ENCODE measurements at regions not wholly inside any gene's neighbourhood (a gene's known extent, or its start where the extent isn't known, plus 50 kb on each side); places are given as distances from the start of the nearest gene placed in this dataset.
"Not testable (repeated sequence)": the region's sequence is repeated elsewhere in the genome, so short reads cannot be mapped to it uniquely, and the experiment has no call there.

DNA sequence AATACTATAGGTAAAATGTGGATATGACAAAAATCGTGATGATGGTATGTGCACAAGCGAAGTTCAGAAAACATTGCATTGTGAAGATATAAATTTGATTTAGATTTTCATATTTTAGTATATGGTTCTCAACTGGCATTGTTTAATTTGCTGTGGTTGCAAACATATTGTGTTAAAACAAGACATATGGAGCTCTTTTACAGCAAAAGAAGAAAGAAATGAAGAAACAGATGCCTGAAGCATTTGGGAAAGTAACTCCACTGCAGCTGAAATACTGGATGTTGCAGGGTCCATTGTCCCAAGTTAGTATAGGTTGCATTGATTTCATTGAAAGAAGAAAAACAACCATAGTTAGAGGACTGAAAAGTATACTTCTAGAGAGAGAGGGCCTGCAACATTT, 185.8 kb upstream of the SSTR1 start:
- H3K4me3 ChIP-seq (ENCODE audit: low read depth, low read length) = no peak overlapping the region
- no peak for DNase-seq (ENCODE audit: low read depth)

DNA sequence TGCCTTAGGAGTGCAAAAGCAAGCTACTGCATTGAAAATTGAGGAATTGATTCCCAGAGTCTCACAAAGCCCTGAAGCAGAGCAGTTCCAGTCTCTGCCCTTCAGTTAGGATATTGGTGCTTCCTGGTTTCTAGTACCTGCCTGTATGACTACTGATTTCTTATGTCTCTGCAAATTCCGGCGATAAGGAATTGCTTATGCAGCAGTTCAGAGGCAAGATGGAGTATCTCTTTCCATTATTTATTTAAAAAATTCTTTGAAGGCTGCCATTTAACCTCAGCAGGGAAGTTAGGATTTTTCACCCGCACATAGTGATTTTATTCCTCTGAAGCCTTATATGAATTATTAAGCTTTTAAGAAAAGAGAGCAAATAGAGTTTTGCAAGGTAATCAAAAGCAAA, 184.9 kb upstream of the SSTR1 start:
- no peak overlapping the region for H3K4me3 ChIP-seq (ENCODE audit: low read depth, low read length)
- no peak for DNase-seq (ENCODE audit: low read depth)

DNA sequence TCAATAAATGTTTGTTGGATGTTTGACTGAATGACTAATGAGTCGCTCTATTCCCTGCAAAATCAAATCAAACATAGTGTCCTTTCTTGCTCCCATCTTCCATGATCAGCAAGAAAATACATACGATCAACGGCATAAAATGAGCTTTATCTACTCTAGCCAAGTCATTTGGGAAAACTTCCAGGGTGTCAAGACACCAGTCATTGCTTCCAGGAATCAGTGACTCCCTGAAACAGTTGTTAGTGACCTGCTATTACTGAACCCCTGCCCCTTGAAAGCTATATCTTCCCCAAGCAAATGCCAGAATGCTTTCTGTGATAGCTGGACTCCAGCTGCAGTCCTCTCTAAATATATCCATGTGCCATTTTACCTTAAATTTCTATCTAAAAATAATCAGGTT, 169.5 kb upstream of the SSTR1 start:
- no peak for DNase-seq (ENCODE audit: low read depth)
- no peak overlapping the region for H3K4me3 ChIP-seq (ENCODE audit: low read depth, low read length)

DNA sequence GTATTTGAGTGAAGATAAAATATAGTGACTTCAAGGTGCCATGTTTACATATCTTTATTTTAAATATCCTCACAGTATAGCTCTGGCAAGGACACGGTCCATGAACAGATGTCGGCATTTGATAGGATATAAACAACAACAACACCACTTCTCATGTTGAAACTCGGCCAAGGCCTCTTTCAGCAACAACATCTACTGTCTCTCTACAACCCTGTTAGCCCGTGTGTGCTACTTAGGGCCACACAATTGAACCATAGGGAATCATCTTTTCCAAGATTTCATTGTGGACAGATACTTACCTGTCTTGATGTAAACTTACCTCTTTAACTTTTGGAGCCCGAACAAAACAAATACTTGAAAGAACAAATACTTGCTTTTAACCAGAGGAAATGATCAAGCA, 168.7 kb upstream of the SSTR1 start:
- DNase-seq (ENCODE audit: low read depth) = no peak
- H3K4me3 ChIP-seq (ENCODE audit: low read depth, low read length) = no peak overlapping the region

DNA sequence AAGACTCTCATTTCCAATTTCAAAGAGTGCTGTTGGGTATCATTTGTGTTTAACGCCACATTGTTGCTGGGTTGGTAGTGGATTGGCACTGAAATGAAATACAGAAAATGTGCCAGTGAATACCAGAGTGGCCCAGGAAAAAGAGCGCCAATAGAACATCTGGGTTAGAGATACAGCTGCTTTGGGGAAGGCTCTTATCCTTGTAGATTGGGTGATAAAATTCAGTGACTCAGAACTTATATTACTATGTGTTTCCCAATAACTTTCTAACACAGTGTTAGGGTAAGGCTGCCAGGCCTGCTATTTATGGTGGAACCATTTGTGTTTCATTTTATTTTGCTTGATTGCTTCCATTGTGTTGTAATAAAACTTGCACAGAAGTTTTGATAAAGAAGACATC, 168.2 kb upstream of the SSTR1 start:
- H3K4me3 ChIP-seq (ENCODE audit: low read depth, low read length) = no peak overlapping the region

DNA sequence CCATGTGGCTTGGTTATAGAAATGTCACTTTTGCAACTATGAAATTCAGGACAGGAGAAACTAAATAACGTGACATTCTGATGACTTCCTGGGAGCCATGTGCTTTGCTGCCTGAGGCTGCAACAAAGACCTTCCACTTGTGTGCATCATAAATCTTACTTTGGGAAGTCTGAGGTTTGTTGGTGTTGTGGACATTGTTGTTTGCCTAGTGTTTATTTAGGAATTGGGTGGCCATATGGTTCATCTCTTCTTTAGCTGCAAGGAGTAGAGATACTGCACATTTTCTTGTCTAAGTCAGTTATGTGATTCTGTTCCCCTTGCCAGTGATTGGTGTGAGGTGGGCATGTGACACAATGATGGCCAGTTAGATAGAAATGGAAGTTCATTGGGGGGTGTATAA, 167.3 kb upstream of the SSTR1 start:
- H3K4me3 ChIP-seq (ENCODE audit: low read depth, low read length) = no peak overlapping the region
- DNase-seq (ENCODE audit: low read depth) = no peak

More for the DNA sequence above, 168.2 kb upstream of the SSTR1 start:
- DNase-seq (ENCODE audit: low read depth) = no peak

DNA sequence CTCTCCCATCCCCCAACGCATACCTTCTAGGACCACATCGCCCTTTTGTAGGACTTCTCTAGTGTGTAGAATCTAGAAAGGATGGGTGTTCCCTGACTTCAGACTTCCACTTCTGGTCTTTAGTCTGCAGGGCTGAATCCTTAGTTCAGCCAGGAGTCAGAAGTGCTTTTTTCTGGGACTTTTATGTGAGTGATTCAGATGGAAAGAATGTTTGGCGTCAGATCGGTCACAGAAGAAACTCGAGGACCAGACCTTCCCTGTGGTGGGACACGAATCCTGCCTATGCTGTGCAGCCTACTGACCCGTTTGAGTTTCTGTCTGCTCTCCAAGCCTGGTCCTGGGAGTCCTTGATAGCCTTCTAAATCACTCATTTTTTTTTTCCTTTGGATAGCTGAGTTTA, 165.4 kb upstream of the SSTR1 start:
- peak; percentile 22 for DNase-seq (ENCODE audit: low read depth)
- H3K4me3 ChIP-seq (ENCODE audit: low read depth, low read length) = no peak overlapping the region

DNA sequence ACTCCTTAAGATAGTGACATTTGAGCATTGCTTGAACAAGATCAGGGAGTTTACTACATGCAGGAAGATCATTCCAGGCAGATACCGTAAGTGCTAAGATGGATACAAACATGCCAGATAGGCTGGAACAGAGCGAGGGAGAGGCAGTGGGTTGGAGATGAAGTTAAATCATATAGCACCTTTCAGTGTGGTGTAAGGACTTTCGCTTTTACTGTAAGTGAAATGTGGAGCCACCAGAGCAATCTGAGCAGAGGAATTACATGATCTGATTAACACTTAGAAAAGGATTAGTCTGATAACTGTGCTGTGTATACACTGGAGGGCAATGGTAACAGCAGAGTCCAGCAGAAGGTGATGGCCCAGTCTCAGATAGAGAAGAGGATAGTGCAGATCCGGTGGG, 163.0 kb upstream of the SSTR1 start:
- DNase-seq (ENCODE audit: low read depth) = no peak
- no peak overlapping the region for H3K4me3 ChIP-seq (ENCODE audit: low read depth, low read length)

DNA sequence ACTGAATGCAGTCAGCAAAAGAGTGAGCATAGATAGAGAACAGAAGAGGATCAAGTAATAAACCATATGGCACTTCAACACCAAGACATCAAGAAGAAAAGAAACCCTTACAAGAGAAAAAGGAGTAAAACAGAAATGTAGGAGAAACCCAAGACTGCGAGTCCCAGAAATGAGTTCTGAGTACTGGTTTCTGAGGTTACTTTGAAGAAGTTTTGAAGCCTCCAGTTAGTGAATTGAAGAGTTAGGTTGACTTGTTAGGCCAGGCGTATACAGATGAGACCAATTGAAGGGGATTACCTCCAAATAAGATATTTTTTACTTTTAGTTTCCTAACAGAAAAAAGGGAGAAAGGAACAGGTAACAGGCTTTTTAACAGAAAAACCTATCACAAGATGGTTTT, 162.2 kb upstream of the SSTR1 start:
- DNase-seq (ENCODE audit: low read depth) = no peak
- H3K4me3 ChIP-seq (ENCODE audit: low read depth, low read length) = no peak overlapping the region

DNA sequence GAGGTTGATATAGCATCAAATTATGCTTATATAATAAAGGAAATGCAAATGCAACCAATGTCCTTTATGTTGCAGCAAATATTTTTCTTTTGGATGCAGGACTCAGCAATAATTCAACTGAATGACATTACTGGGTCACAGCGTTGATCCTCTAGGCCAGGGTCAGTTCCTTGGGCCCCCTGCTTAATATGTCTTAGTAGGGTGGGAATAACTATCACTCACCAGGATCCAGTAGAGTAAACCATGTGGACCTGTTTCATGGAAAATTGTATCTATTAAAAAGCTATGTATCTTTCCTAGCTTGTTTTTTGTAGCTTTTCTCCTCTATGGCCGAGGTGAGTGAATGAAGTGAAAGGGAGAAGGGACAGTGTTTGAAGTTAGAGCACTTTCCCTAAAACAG, 161.5 kb upstream of the SSTR1 start:
- no peak overlapping the region for H3K4me3 ChIP-seq (ENCODE audit: low read depth, low read length)
- no peak for DNase-seq (ENCODE audit: low read depth)

DNA sequence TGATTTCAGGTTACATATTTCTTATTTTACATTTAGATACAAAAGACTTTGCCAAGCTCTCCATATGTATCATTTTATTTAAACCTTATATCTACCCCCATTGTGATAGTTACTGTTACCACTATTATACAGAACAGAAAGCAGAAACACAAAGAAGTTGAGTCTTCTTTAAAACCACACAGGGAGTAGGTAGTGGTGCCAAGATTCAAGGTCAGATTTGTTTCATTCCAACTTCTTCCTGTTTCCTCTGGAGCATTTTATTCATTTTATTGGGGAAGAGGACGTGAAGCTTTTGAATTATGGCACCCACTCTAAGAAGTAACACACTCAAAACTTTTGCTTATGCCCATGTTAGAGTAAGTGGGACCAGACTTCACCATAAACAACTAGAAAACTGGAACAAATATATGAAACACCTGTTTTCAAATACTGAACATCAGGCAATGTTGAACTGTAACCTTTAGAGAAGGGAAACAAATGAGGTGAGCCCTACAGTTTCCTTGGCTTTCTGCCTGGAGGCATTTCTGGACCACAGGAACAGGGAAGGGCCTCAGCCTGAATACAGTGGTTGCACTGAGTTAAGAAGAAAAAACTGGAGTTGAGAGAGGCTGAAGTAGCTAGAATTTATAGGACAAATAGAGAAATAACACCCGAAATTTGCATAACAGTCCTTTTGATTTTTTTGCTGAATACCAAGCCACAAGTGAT, 160.4 kb upstream of the SSTR1 start:
- no peak overlapping the region for H3K4me3 ChIP-seq (ENCODE audit: low read depth, low read length)
- DNase-seq (ENCODE audit: low read depth) = no peak

DNA sequence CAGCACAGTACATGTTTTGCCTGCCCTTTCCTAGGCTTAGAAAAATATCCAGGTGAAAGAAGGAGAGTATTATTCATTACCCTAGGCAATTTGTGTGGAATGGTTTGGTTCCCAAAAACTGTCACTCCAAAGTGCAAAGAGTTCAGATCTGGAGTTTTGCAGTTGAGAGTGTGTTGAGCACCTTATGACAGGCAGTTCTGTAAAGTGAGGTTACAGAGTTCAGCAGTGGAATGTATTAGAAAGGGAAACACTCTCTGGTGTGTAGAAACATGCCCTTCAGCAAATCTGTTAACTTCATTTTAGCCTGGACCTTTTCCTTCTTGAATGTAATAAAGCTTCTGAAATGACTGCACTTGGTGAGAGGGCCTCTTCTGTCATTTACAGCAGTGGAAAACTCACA, 154.0 kb upstream of the SSTR1 start:
- no peak overlapping the region for H3K4me3 ChIP-seq (ENCODE audit: low read depth, low read length)
- DNase-seq (ENCODE audit: low read depth) = no peak

DNA sequence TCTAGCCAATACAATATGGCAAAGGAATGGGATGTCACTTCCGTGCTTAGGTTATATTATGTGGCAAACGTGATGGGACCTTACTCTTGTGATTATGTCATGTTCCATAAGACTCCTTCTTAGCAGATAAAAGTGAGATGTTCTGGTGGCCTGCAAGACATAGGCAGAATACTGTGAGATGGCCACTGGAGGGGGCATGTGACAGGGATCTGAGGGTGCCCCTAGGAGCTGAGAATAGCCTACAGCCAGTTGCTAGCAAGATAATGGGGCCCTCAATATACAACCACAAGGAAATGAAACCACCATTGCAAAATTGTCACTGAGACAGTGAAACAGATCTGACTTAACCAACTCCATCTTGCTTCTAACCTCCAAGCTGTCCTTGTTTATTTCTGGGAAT, 151.4 kb upstream of the SSTR1 start:
- H3K4me3 ChIP-seq (ENCODE audit: low read depth, low read length) = no peak overlapping the region
- DNase-seq (ENCODE audit: low read depth) = no peak

DNA sequence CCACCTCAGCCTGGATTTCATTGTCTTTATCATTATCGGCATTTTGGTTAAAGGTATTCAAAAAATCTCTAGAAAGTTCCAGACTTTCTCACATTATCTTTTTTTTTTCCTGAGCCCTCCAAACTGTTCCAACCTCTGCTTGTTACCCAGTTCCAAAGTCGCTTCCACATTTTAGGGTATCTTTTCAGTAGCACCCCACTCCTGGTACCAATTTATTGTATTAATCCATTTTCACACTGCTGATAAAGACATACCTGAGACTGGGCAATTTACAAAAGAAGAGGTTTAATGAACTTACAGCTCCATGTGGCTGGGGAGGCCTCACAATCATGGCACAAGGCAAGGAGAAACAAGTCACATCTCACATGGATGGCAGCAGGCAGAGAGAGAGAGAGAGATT, 145.5 kb upstream of the SSTR1 start:
- not testable (repeated sequence) for DNase-seq (ENCODE audit: low read depth); H3K4me3 ChIP-seq (ENCODE audit: low read depth, low read length)

DNA sequence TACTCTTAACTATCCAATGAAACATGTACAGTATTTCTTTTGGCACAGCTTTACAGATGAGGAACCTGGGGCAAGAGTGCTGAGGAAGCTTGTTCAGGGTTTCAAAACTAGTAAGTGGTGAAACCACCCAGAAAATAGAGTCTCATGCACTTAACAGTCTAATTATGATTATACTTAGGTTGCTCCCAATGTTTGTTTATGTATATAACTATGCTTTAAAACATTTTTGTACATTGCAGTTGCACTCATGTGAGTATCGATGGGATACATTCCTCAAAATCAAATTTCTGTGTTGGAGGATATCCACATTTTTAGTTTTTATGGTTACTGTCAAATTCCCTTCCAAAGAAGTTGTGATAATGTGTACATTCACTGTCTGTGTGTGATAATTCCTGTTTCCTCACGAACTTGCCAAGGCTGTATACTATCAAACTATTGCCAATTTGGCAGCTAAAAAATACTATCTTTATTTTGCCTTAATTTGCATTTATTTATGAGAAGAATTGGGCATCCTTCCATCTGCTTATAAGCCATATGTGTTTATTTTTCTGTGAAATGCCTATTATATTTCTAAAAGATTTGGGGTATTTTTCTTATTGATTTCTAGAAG, 143.9 kb upstream of the SSTR1 start:
- DNase-seq (ENCODE audit: low read depth) = no peak

DNA sequence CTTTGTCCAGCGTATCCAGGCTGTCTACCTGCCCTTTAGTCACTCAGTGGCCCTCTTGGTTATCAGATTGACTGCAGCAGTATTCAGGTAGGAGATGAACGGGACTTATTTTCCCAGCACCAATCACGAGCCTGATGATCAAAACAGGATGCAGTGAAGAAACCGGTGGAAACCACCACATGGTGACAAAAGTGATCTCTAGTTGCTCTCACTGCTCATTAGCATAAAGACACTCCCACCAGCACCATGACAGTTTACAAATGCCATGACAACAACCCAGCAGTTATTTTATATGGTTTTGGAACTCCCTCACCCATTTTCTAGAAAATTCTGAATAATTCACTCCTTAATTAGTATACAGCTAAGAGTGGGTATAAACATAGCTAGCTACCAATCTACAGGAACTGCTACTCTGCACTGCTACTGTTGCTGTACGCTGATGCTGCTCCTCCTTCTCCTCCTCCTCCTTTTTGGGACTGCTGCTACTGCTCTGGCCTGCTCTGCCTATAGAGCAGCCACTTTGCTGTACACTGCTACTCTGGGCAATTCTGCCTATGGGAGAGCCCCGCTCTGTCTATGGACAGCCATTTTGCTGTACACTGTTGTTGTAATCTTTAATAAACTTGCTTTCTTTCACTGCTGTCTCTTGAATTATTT, 142.5 kb upstream of the SSTR1 start:
- DNase-seq (ENCODE audit: low read depth) = no peak
- no peak overlapping the region for H3K4me3 ChIP-seq (ENCODE audit: low read depth, low read length)

More for the DNA sequence above, 143.9 kb upstream of the SSTR1 start:
- H3K4me3 ChIP-seq (ENCODE audit: low read depth, low read length) = no peak overlapping the region

DNA sequence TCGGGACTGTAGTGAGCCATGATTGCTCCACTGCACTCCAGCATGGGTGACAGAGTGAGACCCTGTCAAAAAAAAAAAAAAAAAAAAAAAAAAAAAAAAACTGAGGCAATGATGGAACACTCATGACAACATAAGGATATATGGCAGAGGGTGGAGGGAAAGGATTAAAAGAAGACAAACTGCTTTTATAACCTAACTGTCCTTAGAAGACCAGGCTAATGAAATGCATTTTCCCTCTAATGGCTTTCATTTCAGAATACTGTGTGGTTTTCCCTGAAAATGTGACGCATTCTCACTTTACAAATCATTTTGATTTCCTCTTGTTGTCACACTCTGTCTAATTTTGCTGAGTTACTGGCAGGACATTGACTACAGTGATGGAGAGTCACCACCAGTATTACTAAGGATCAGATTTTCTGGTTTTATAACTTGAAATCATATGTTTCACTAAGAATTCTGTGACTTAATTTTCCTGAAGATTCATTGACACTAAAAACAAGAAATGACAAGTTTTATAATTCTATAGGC, 137.6 kb upstream of the SSTR1 start:
- no peak for DNase-seq (ENCODE audit: low read depth)
- H3K4me3 ChIP-seq (ENCODE audit: low read depth, low read length) = no peak overlapping the region

DNA sequence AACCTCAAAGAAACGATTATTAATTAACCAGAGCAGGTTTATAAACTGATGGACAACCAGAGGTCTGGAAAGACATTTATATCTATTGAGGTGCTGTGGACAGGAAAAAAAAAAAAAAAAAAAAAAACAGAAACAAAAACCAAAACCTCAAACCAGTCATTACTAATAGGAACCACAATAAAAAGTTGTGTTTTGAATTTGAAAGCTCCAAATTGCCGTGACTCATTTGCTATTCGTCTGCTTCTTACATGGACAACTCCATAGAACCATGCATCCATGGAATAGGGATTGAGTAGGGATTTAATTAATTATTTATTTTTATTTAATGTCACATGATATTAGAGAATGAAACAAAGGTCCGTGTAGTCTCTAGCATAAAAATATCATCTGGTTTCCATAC, 134.1 kb upstream of the SSTR1 start:
- no peak overlapping the region for H3K4me3 ChIP-seq (ENCODE audit: low read depth, low read length)
- no peak for DNase-seq (ENCODE audit: low read depth)

DNA sequence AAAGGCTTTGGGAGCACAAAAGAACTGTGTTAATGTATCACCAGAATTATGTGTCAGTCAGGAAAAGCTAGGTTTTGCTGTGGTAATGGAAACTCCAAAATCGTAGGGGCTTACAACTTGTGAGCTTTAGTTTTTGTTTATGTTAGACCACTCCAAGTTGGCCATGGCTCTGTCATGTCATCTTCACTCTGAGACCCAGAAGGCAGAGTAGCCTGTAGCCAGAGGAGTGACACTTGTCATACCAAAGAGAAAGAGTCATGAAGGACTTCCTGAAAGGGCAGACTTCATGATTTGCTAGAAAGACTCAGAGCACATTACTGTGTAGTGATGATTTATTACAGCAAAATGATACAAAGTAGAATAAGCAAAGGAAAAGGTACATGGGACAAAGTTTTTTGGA, 133.6 kb upstream of the SSTR1 start:
- DNase-seq (ENCODE audit: low read depth) = no peak
- H3K4me3 ChIP-seq (ENCODE audit: low read depth, low read length) = no peak overlapping the region

DNA sequence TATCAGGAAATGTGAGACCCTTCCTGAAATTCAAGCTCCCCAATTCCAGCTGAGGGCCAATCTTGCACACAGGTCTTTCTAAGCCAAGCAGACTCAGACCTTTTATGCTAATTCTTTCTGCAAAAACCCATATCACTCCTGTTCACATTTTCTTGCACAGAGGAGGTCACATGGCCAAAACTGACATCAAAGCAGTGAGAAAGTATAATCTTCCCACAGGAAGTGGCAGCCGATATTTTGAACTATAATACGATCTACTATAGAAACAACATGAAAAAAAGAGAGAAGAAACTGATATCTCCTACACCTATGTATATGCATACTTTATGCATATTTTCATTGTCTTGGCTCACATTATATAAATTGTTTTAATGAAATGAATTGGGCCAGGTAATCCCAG, 132.9 kb upstream of the SSTR1 start:
- no peak overlapping the region for H3K4me3 ChIP-seq (ENCODE audit: low read depth, low read length)
- no peak for DNase-seq (ENCODE audit: low read depth)

DNA sequence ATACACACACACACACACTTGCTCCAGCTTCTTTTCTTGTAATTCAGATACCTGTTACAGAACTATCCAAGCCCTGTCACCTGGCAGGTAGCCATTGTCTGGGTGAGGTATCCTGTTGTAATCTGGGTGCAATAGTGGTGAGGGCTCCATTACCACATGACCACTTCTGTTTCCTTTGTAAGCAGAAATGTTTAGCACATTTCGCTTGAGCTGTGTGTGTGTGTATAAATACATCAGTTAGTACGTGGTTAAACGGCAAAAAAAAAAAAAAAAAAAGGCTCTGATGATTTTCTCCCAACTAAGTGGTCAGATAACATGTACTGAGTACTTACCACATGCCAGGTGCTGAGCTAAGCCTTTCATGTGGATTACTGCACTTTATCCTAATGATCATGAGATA, 129.3 kb upstream of the SSTR1 start:
- DNase-seq (ENCODE audit: low read depth) = no peak
- no peak overlapping the region for H3K4me3 ChIP-seq (ENCODE audit: low read depth, low read length)
